HEK293 (cell line): ENCODE measurements at regions not wholly inside any gene's neighbourhood (a gene's known extent, or its start where the extent isn't known, plus 50 kb on each side); places are given as distances from the start of the nearest gene placed in this dataset.

ENCODE experiments used
- CTCF ChIA-PET: fragments of 350-600 bp; formaldehyde crosslinking; extraction: SDS; loops from one replicate; lab custom pipeline; 2021; ENCODE audit warnings: antibody characterized with exemption; lab: Yijun Ruan, JAX
- POLR2A ChIA-PET: fragments of 300-600 bp; formaldehyde crosslinking; extraction: SDS; loops from one replicate; lab custom pipeline; 2020; ENCODE audit warnings: antibody characterized with exemption, inconsistent platforms; lab: Yijun Ruan, JAX
- H3K27ac ChIP-seq: fragments of 200-500 bp; sonication (Bioruptor generic); 2 replicates; pipeline ENCODE4 v1.5.1; 2014; ENCODE audit warnings: low read depth, low read length, control low read depth, inconsistent platforms; ENCODE audit errors: extremely low read depth
- H3K36me3 ChIP-seq, 2 experiments: fragments of 200-500 bp in 1 of 2; sonication (Bioruptor generic) in 1 of 2; 1 replicate in 1 of 2; 2 replicates in 1 of 2; pipeline ENCODE4 v1.5.1; 2014 to 2017; ENCODE audit warnings: inconsistent platforms in 2 of 2, low read length in 2 of 2; ENCODE audit not compliant: control insufficient read depth in 2 of 2, insufficient read depth in 1 of 2
- H3K4me1 ChIP-seq: fragments of 200-500 bp; sonication (Bioruptor generic); 2 replicates; pipeline ENCODE4 v1.5.1; 2014; ENCODE audit warnings: mild to moderate bottlenecking, low read length, inconsistent platforms; ENCODE audit not compliant: control insufficient read depth, insufficient read depth
- H3K4me3 ChIP-seq: 2 replicates; pipeline ENCODE4 v1.5.1; 2011; ENCODE audit warnings: low read depth, mild to moderate bottlenecking, control low read depth, low read length, moderate library complexity
- H3K9me3 ChIP-seq: fragments of 200-500 bp; sonication (Bioruptor generic); 2 replicates; pipeline ENCODE4 v1.5.1; 2014; ENCODE audit warnings: low read depth, low read length, inconsistent platforms; ENCODE audit not compliant: control insufficient read depth, insufficient read depth
- ATF2 ChIP-seq: fragments of 450-650 bp; formaldehyde crosslinking; IDR thresholded peaks from 2 replicates; pipeline ENCODE4 v1.5.1; 2016; ENCODE audit warnings: missing biosample characterization, missing genetic modification characterization, low read depth
- CTCF ChIP-seq: fragments of 450-650 bp; formaldehyde crosslinking; IDR thresholded peaks from 2 replicates; pipeline ENCODE4 v1.5.1; 2016; ENCODE audit warnings: missing biosample characterization, missing genetic modification characterization
- HIC1 ChIP-seq: fragments of 450-650 bp; formaldehyde crosslinking; IDR thresholded peaks from 2 replicates; pipeline ENCODE4 v1.5.1; 2016; ENCODE audit warnings: missing biosample characterization, missing genetic modification characterization
- INSM2 ChIP-seq: fragments of 450-650 bp; formaldehyde crosslinking; IDR thresholded peaks from 2 replicates; pipeline ENCODE4 v1.5.1; 2016; ENCODE audit warnings: missing biosample characterization, missing genetic modification characterization
- MYNN ChIP-seq: fragments of 450-650 bp; formaldehyde crosslinking; IDR thresholded peaks from 2 replicates; pipeline ENCODE4 v1.5.1; 2016; ENCODE audit warnings: missing biosample characterization, missing genetic modification characterization, borderline replicate concordance
- PRDM10 ChIP-seq: fragments of 450-650 bp; formaldehyde crosslinking; IDR thresholded peaks from 2 replicates; pipeline ENCODE4 v1.5.1; 2016; ENCODE audit warnings: missing biosample characterization, missing genetic modification characterization
- SALL2 ChIP-seq: fragments of 450-650 bp; formaldehyde crosslinking; IDR thresholded peaks from 2 replicates; pipeline ENCODE4 v1.5.0; 2017; ENCODE audit warnings: missing biosample characterization, mild to moderate bottlenecking, missing genetic modification characterization, borderline replicate concordance
- ZBTB21 ChIP-seq: fragments of 450-650 bp; formaldehyde crosslinking; IDR thresholded peaks from 2 replicates; pipeline ENCODE4 v1.5.1; 2017; ENCODE audit warnings: missing biosample characterization, missing genetic modification characterization
- ZFP41 ChIP-seq: fragments of 450-650 bp; formaldehyde crosslinking; IDR thresholded peaks from 2 replicates; pipeline ENCODE4 v1.5.1; 2016; ENCODE audit warnings: missing biosample characterization, missing genetic modification characterization, borderline replicate concordance
- ZNF114 ChIP-seq: fragments of 450-650 bp; formaldehyde crosslinking; IDR thresholded peaks from 2 replicates; pipeline ENCODE4 v1.5.0; 2017; ENCODE audit warnings: missing biosample characterization, missing genetic modification characterization
- ZNF2 ChIP-seq: fragments of 450-650 bp; formaldehyde crosslinking; IDR thresholded peaks from 2 replicates; pipeline ENCODE4 v1.5.1; 2016; ENCODE audit warnings: missing biosample characterization, missing genetic modification characterization
- ZNF23 ChIP-seq: fragments of 450-650 bp; formaldehyde crosslinking; IDR thresholded peaks from 2 replicates; pipeline ENCODE4 v1.5.1; 2016; ENCODE audit warnings: missing biosample characterization, missing genetic modification characterization, borderline replicate concordance
- ZNF239 ChIP-seq: fragments of 450-650 bp; formaldehyde crosslinking; IDR thresholded peaks from 2 replicates; pipeline ENCODE4 v1.5.1; 2016; ENCODE audit warnings: missing biosample characterization, missing genetic modification characterization
- ZNF530 ChIP-seq: fragments of 450-650 bp; formaldehyde crosslinking; IDR thresholded peaks from 2 replicates; pipeline ENCODE4 v1.5.1; 2016; ENCODE audit warnings: low read depth, missing biosample characterization, missing genetic modification characterization
- ZNF549 ChIP-seq: fragments of 450-650 bp; IDR thresholded peaks from 2 replicates; pipeline ENCODE4 v1.5.1; 2018; ENCODE audit warnings: missing biosample characterization, missing genetic modification characterization, mild to moderate bottlenecking, inconsistent platforms, moderate library complexity
- ZNF639 ChIP-seq: fragments of 450-650 bp; formaldehyde crosslinking; IDR thresholded peaks from 2 replicates; pipeline ENCODE4 v1.5.1; 2016; ENCODE audit warnings: missing biosample characterization, missing genetic modification characterization
- ZNF654 ChIP-seq: fragments of 450-650 bp; formaldehyde crosslinking; IDR thresholded peaks from 2 replicates; pipeline ENCODE4 v1.5.1; 2016; ENCODE audit warnings: low read depth, missing biosample characterization, missing genetic modification characterization
- ZNF837 ChIP-seq: fragments of 450-650 bp; formaldehyde crosslinking; IDR thresholded peaks from 2 replicates; pipeline ENCODE4 v1.5.1; 2016; ENCODE audit warnings: missing biosample characterization, missing genetic modification characterization
- ZNF843 ChIP-seq: fragments of 450-650 bp; formaldehyde crosslinking; IDR thresholded peaks from 2 replicates; pipeline ENCODE4 v1.5.1; 2016; ENCODE audit warnings: missing biosample characterization, missing genetic modification characterization

GRCh38 chr16:79800016-79800608 lies 199.6 kb upstream of the MAF start:
- Histone ChIP-seq H3K9me3 (no peaks in the 10 kb centered on the region), H3K4me1 (no peaks in the 10 kb centered on the region), H3K27ac (no peak overlapping the region), H3K36me3 (no peaks in the 10 kb centered on the region), H3K4me3 (no peak overlapping the region)
- ChIA-PET CTCF (no interaction called here), POLR2A (no interaction called here)
- TF ChIP-seq ZNF239 (tag by site-specific recombination) (no peak), CTCF (no peak), ZNF23 (tag by site-specific recombination) (no peak), MYNN (no peak), PRDM10 (tag by site-specific recombination) (no peak), HIC1 (no peak), ZNF837 (no peak), ZNF114 (tag by site-specific recombination) (no peak), SALL2 (tag by site-specific recombination) (no peak), ZNF843 (no peak), ZBTB21 (no peak)

GRCh38 chr16:79798416-79799053 lies 198.0 kb upstream of the MAF start:
- Histone ChIP-seq H3K9me3 (no peaks in the 10 kb centered on the region), H3K4me1 (no peaks in the 10 kb centered on the region), H3K36me3 (no peaks in the 10 kb centered on the region), H3K27ac (no peak overlapping the region), H3K4me3 (no peak overlapping the region)
- POLR2A ChIA-PET: no interaction called here
- CTCF ChIA-PET: no interaction called here
- TF ChIP-seq ZNF639 (tag by site-specific recombination) (no peak), ZFP41 (tag by site-specific recombination) (no peak), ZNF549 (no peak), ATF2 (tag by site-specific recombination) (no peak), ZNF530 (no peak), ZNF2 (tag by site-specific recombination) (no peak), ZNF654 (no peak), INSM2 (no peak)
